ENCODE measurements at regions not wholly inside any gene's neighbourhood (a gene's known extent, or its start where the extent isn't known, plus 50 kb on each side); places are given as distances from the start of the nearest gene placed in this dataset.

GRCh38 chr5:87787086-87787485, 374.4 kb upstream of the CCNH start:
- DNase-seq (ENCODE audit: low spot score) = no peak
- Histone ChIP-seq H3K14ac (ENCODE audit: low read length) (no peak overlapping the region), H3K4me2 (ENCODE audit: insufficient read depth, low read length, poor library complexity, severe bottlenecking) (no peak overlapping the region)

GRCh38 chr5:87786471-87786870, 373.7 kb upstream of the CCNH start:
- WGBS, 2 donors (ENCODE audit: extremely low coverage in 2 of 2, insufficient read length in 2 of 2, insufficient replicate concordance in 1 of 2) = no CpG with 5 or more reads among the region's 1 CpG
- Histone ChIP-seq H2BK120ac (ENCODE audit: low read depth, low read length) (no peak overlapping the region), H3K4me3 (ENCODE audit: low read length in 2 of 2) (no peak overlapping the region), H3K23ac (ENCODE audit: low read depth, low read length, poor library complexity) (no peak overlapping the region), H2BK15ac (ENCODE audit: low read length) (no peak overlapping the region), H3K27ac (replicated peaks; ENCODE audit: low read length) (no peak overlapping the region), H3K4me2 (ENCODE audit: insufficient read depth, low read length, poor library complexity, severe bottlenecking) (no peak overlapping the region), H2AK5ac (ENCODE audit: low read depth, low read length) (no peak overlapping the region), H3K36me3 (replicated peaks in 1 of 2; ENCODE audit: control insufficient read depth in 2 of 2, insufficient read depth in 2 of 2, low read length in 2 of 2) (no peaks in the 10 kb centered on the region), H3K79me1 (ENCODE audit: low read depth, low read length) (no peaks in the 10 kb centered on the region), H2AFZ (ENCODE audit: low read length) (no peak overlapping the region), H2BK12ac (ENCODE audit: low read length) (no peak overlapping the region), H3K9ac (ENCODE audit: low read depth, low read length, poor library complexity) (no peak overlapping the region), H3K4ac (ENCODE audit: low read length) (no peak overlapping the region), H3K18ac (ENCODE audit: low read length) (no peak overlapping the region), H4K8ac (ENCODE audit: low read depth, low read length) (no peak overlapping the region), H3K9me3 (replicated peaks in 1 of 2; ENCODE audit: control insufficient read depth in 2 of 2, insufficient read depth in 1 of 2, low read depth in 1 of 2, low read length in 2 of 2) (no peaks in the 10 kb centered on the region), H3K27me3 (ENCODE audit: control insufficient read depth in 3 of 3, insufficient read depth in 3 of 3, low read depth in 1 of 3, low read length in 3 of 3) (peaks cover 0 to 30% (median 2%) of the 10 kb centered on the region in 3 experiments), H3K4me1 (ENCODE audit: control insufficient read depth in 2 of 2, insufficient read depth in 1 of 2, low read depth in 1 of 2, low read length in 2 of 2) (peaks cover 0 to 6% of the 10 kb centered on the region in 2 donors), H4K91ac (ENCODE audit: low read depth, low read length, poor library complexity) (no peak overlapping the region), H2BK5ac (ENCODE audit: low read length) (no peak overlapping the region), H3K14ac (ENCODE audit: low read length) (no peak overlapping the region)
- DNase-seq (ENCODE audit: low spot score) = no peak

More at GRCh38 chr5:87787086-87787485, 374.4 kb upstream of the CCNH start:
- Histone ChIP-seq H3K23ac (ENCODE audit: low read depth, low read length, poor library complexity) (no peak overlapping the region), H3K18ac (ENCODE audit: low read length) (no peak overlapping the region), H2BK15ac (ENCODE audit: low read length) (no peak overlapping the region), H3K27ac (replicated peaks; ENCODE audit: low read length) (no peak overlapping the region), H2BK5ac (ENCODE audit: low read length) (no peak overlapping the region), H3K36me3 (replicated peaks in 1 of 2; ENCODE audit: control insufficient read depth in 2 of 2, insufficient read depth in 2 of 2, low read length in 2 of 2) (no peaks in the 10 kb centered on the region), H3K9me3 (replicated peaks in 1 of 2; ENCODE audit: control insufficient read depth in 2 of 2, insufficient read depth in 1 of 2, low read depth in 1 of 2, low read length in 2 of 2) (no peaks in the 10 kb centered on the region), H3K4me1 (ENCODE audit: control insufficient read depth in 2 of 2, insufficient read depth in 1 of 2, low read depth in 1 of 2, low read length in 2 of 2) (peaks cover 0 to 6% of the 10 kb centered on the region in 2 donors), H2BK120ac (ENCODE audit: low read depth, low read length) (no peak overlapping the region), H2AFZ (ENCODE audit: low read length) (no peak overlapping the region), H2BK12ac (ENCODE audit: low read length) (no peak overlapping the region), H3K4ac (ENCODE audit: low read length) (no peak overlapping the region), H2AK5ac (ENCODE audit: low read depth, low read length) (no peak overlapping the region), H4K8ac (ENCODE audit: low read depth, low read length) (no peak overlapping the region), H3K4me3 (ENCODE audit: low read length in 2 of 2) (no peak overlapping the region), H3K79me1 (ENCODE audit: low read depth, low read length) (no peaks in the 10 kb centered on the region), H4K91ac (ENCODE audit: low read depth, low read length, poor library complexity) (no peak overlapping the region), H3K9ac (ENCODE audit: low read depth, low read length, poor library complexity) (no peak overlapping the region), H3K27me3 (ENCODE audit: control insufficient read depth in 3 of 3, insufficient read depth in 3 of 3, low read depth in 1 of 3, low read length in 3 of 3) (peaks cover 0 to 24% (median 2%) of the 10 kb centered on the region in 3 experiments)
- WGBS, 2 donors (ENCODE audit: extremely low coverage in 2 of 2, insufficient read length in 2 of 2, insufficient replicate concordance in 1 of 2) = no CpG with 5 or more reads among the region's 4 CpGs

GRCh38 chr5:87785554-87786335, 373.0 kb upstream of the CCNH start:
- Histone ChIP-seq H3K18ac (ENCODE audit: low read length) (no peak overlapping the region), H3K27me3 (ENCODE audit: control insufficient read depth in 3 of 3, insufficient read depth in 3 of 3, low read depth in 1 of 3, low read length in 3 of 3) (peaks cover 0 to 32% (median 2%) of the 10 kb centered on the region in 3 experiments), H4K91ac (ENCODE audit: low read depth, low read length, poor library complexity) (no peak overlapping the region), H3K27ac (replicated peaks; ENCODE audit: low read length) (no peak overlapping the region), H3K79me1 (ENCODE audit: low read depth, low read length) (no peaks in the 10 kb centered on the region), H2AFZ (ENCODE audit: low read length) (no peak overlapping the region), H3K4me3 (ENCODE audit: low read length in 2 of 2) (no peak overlapping the region), H3K23ac (ENCODE audit: low read depth, low read length, poor library complexity) (no peak overlapping the region), H2BK12ac (ENCODE audit: low read length) (no peak overlapping the region), H3K14ac (ENCODE audit: low read length) (no peak overlapping the region), H4K8ac (ENCODE audit: low read depth, low read length) (no peak overlapping the region), H2BK15ac (ENCODE audit: low read length) (no peak overlapping the region), H3K4me2 (ENCODE audit: insufficient read depth, low read length, poor library complexity, severe bottlenecking) (no peak overlapping the region), H3K9ac (ENCODE audit: low read depth, low read length, poor library complexity) (no peak overlapping the region), H3K4me1 (ENCODE audit: control insufficient read depth in 2 of 2, insufficient read depth in 1 of 2, low read depth in 1 of 2, low read length in 2 of 2) (peaks cover 0 to 6% of the 10 kb centered on the region in 2 donors), H2BK120ac (ENCODE audit: low read depth, low read length) (no peak overlapping the region), H2BK5ac (ENCODE audit: low read length) (no peak overlapping the region), H3K9me3 (replicated peaks in 1 of 2; ENCODE audit: control insufficient read depth in 2 of 2, insufficient read depth in 1 of 2, low read depth in 1 of 2, low read length in 2 of 2) (no peaks in the 10 kb centered on the region), H3K36me3 (replicated peaks in 1 of 2; ENCODE audit: control insufficient read depth in 2 of 2, insufficient read depth in 2 of 2, low read length in 2 of 2) (no peaks in the 10 kb centered on the region), H2AK5ac (ENCODE audit: low read depth, low read length) (no peak overlapping the region), H3K4ac (ENCODE audit: low read length) (no peak overlapping the region)
- WGBS, 2 donors (ENCODE audit: extremely low coverage in 2 of 2, insufficient read length in 2 of 2, insufficient replicate concordance in 1 of 2) = no CpG with 5 or more reads among the region's 4 CpGs
- no peak for DNase-seq (ENCODE audit: low spot score)

GRCh38 chr5:87784879-87785495, 372.3 kb upstream of the CCNH start:
- no CpG with 5 or more reads among the region's 4 CpGs for WGBS, 2 donors (ENCODE audit: extremely low coverage in 2 of 2, insufficient read length in 2 of 2, insufficient replicate concordance in 1 of 2)
- no peaks in the 10 kb centered on the region for H3K9me3 ChIP-seq (replicated peaks in 1 of 2; ENCODE audit: control insufficient read depth in 2 of 2, insufficient read depth in 1 of 2, low read depth in 1 of 2, low read length in 2 of 2)
- peaks cover 0 to 32% (median 2%) of the 10 kb centered on the region in 3 experiments for H3K27me3 ChIP-seq (ENCODE audit: control insufficient read depth in 3 of 3, insufficient read depth in 3 of 3, low read depth in 1 of 3, low read length in 3 of 3)
- no peak overlapping the region for H2AK5ac ChIP-seq (ENCODE audit: low read depth, low read length)
- no peak overlapping the region for H2BK15ac ChIP-seq (ENCODE audit: low read length)
- no peak overlapping the region for H2BK120ac ChIP-seq (ENCODE audit: low read depth, low read length)
- no peak overlapping the region for H4K91ac ChIP-seq (ENCODE audit: low read depth, low read length, poor library complexity)
- no peak overlapping the region for H3K4ac ChIP-seq (ENCODE audit: low read length)
- H2AFZ ChIP-seq (ENCODE audit: low read length) = no peak overlapping the region
- no peak overlapping the region for H4K8ac ChIP-seq (ENCODE audit: low read depth, low read length)
- H3K23ac ChIP-seq (ENCODE audit: low read depth, low read length, poor library complexity) = no peak overlapping the region
- H3K36me3 ChIP-seq (replicated peaks in 1 of 2; ENCODE audit: control insufficient read depth in 2 of 2, insufficient read depth in 2 of 2, low read length in 2 of 2) = no peaks in the 10 kb centered on the region
- no peak overlapping the region for H3K14ac ChIP-seq (ENCODE audit: low read length)
- H3K79me1 ChIP-seq (ENCODE audit: low read depth, low read length) = no peaks in the 10 kb centered on the region
- no peak overlapping the region for H3K4me2 ChIP-seq (ENCODE audit: insufficient read depth, low read length, poor library complexity, severe bottlenecking)
- H3K4me1 ChIP-seq (ENCODE audit: control insufficient read depth in 2 of 2, insufficient read depth in 1 of 2, low read depth in 1 of 2, low read length in 2 of 2) = peaks cover 0 to 6% of the 10 kb centered on the region in 2 donors
- no peak overlapping the region for H2BK5ac ChIP-seq (ENCODE audit: low read length)
- no peak overlapping the region for H3K18ac ChIP-seq (ENCODE audit: low read length)
- DNase-seq (ENCODE audit: low spot score) = no peak
- no peak overlapping the region for H3K27ac ChIP-seq (replicated peaks; ENCODE audit: low read length)
- H3K9ac ChIP-seq (ENCODE audit: low read depth, low read length, poor library complexity) = no peak overlapping the region
- no peak overlapping the region for H2BK12ac ChIP-seq (ENCODE audit: low read length)
- no peak overlapping the region for H3K4me3 ChIP-seq (ENCODE audit: low read length in 2 of 2)

Data from neuronal stem cell (in vitro differentiated cells).